Upper lobe of left lung (tissue), 6 donors: ENCODE measurements at regions not wholly inside any gene's neighbourhood (a gene's known extent, or its start where the extent isn't known, plus 50 kb on each side); places are given as distances from the start of the nearest gene placed in this dataset.

Experiments
- ATAC-seq, 2 donors: fragments of 200-7000 bp; cut with Tn5 transposase; one replicate each; pipeline ENCODE4 v1.9.1; 2022; ENCODE audit warnings: mild to moderate bottlenecking in 2 of 2, moderate library complexity in 2 of 2; ENCODE audit not compliant: low FRiP score in 2 of 2
- DNase-seq, 2 donors: peaks; one replicate each; pipeline ENCODE4 v3.0.0-alpha.2; 2019 to 2020
- H3K27ac ChIP-seq, 4 donors: fragments of 200-600 bp; sonication (generic); one replicate each; pipeline ENCODE4 v1.5.1; 2016 to 2019
- H3K27me3 ChIP-seq, 4 donors: fragments of 200-600 bp; sonication (generic); one replicate each; pipeline ENCODE4 v1.5.1; 2017 to 2019
- H3K36me3 ChIP-seq, 4 donors: fragments of 200-600 bp; sonication (generic); one replicate each; pipeline ENCODE4 v1.5.1; 2016 to 2019
- H3K4me1 ChIP-seq, 4 donors: fragments of 200-600 bp; sonication (generic); one replicate each; pipeline ENCODE4 v1.5.1; 2018 to 2019
- H3K4me3 ChIP-seq, 4 donors: fragments of 200-600 bp; sonication (generic); one replicate each; pipeline ENCODE4 v1.5.1; 2017 to 2019; ENCODE audit warnings: mild to moderate bottlenecking in 2 of 4, moderate library complexity in 1 of 4
- H3K9me3 ChIP-seq, 4 donors: fragments of 200-600 bp; sonication (generic); one replicate each; pipeline ENCODE4 v1.5.1; 2018 to 2019
- CTCF ChIP-seq, 6 experiments: fragments of 450-650 bp in 4 of 6; fragments of 200-600 bp in 2 of 6; sonication (generic) in 2 of 6; IDR thresholded peaks; one replicate each; pipeline ENCODE4 v1.5.1; 2016 to 2019; ENCODE audit warnings: antibody characterized with exemption in 6 of 6
- EP300 ChIP-seq, 4 donors: sonication (generic); formaldehyde crosslinking; IDR thresholded peaks; one replicate each; pipeline ENCODE4 v1.5.1; 2017; ENCODE audit warnings: antibody characterized with exemption in 4 of 4, control low read depth in 2 of 4
- POLR2A ChIP-seq, 4 donors: fragments of 450-650 bp; IDR thresholded peaks; one replicate each; pipeline ENCODE4 v1.5.1; 2016 to 2017; ENCODE audit warnings: antibody characterized with exemption in 4 of 4, mild to moderate bottlenecking in 2 of 4
- POLR2AphosphoS5 ChIP-seq, 2 donors: sonication (generic); formaldehyde crosslinking; IDR thresholded peaks; one replicate each; pipeline ENCODE4 v1.5.1; 2017; ENCODE audit warnings: antibody characterized with exemption in 2 of 2
- WGBS, 2 donors: methylation state at CpG; one replicate each; pipeline ENCODE4 v1.1.5; 2017 to 2018; 5-methylcytosine and 5-hydroxymethylcytosine counted together
- donor health status: DM: no; HTN: no; CAD: no; lungs with moderate emphysema.
- donor health status: DM: no; HTN: yes; CAD: no; lungs with severe emphysema.

- H3K9me3 ChIP-seq = no peaks in the 10 kb centered on the region
- no peak overlapping the region for H3K4me3 ChIP-seq
- no peaks in the 10 kb centered on the region for H3K4me1 ChIP-seq
- ATAC-seq (no peak), DNase-seq (no peak)
- no peak overlapping the region for H3K27ac ChIP-seq
- no peaks in the 10 kb centered on the region for H3K36me3 ChIP-seq
- WGBS, 2 donors = 81 to 85% methylated on average over 5 of the region's 5 CpGs
- no peaks in the 10 kb centered on the region for H3K27me3 ChIP-seq
- TF ChIP-seq POLR2AphosphoS5 (IDR thresholded peaks at IDR 0.05) (no peak), POLR2A (IDR thresholded peaks at IDR 0.05) (no peak), EP300 (IDR thresholded peaks at IDR 0.05) (no peak), CTCF (IDR thresholded peaks at IDR 0.05) (no peak)
Measured at GRCh38 chr5:126189231-126189630, 234.0 kb upstream of the GRAMD2B start.

GRCh38 chr5:126189862-126190261 is 233.3 kb upstream of the GRAMD2B start:
- Histone ChIP-seq H3K27me3 (no peaks in the 10 kb centered on the region), H3K4me3 (no peak overlapping the region), H3K9me3 (no peaks in the 10 kb centered on the region), H3K4me1 (no peaks in the 10 kb centered on the region), H3K27ac (no peak overlapping the region), H3K36me3 (no peaks in the 10 kb centered on the region)
- TF ChIP-seq EP300 (IDR thresholded peaks at IDR 0.05) (no peak), POLR2AphosphoS5 (IDR thresholded peaks at IDR 0.05) (no peak)
- no peak for ATAC-seq
- no peak for DNase-seq
- WGBS, 2 donors = 72 to 84% methylated on average over 4 of the region's 4 CpGs

- H3K27ac ChIP-seq = no peak overlapping the region
- ATAC-seq = no peak
- no peaks in the 10 kb centered on the region for H3K27me3 ChIP-seq
- 87 to 93% methylated on average over 4 of the region's 4 CpGs for WGBS, 2 donors
- no peaks in the 10 kb centered on the region for H3K9me3 ChIP-seq
- no peak overlapping the region for H3K4me3 ChIP-seq
- TF ChIP-seq CTCF (IDR thresholded peaks at IDR 0.05) (no peak), POLR2A (IDR thresholded peaks at IDR 0.05) (no peak), EP300 (IDR thresholded peaks at IDR 0.05) (no peak), POLR2AphosphoS5 (IDR thresholded peaks at IDR 0.05) (no peak)
- H3K4me1 ChIP-seq = no peaks in the 10 kb centered on the region
- no peak for DNase-seq
- no peaks in the 10 kb centered on the region for H3K36me3 ChIP-seq
Measured at GRCh38 chr5:126192226-126192625, 231.0 kb upstream of the GRAMD2B start.

GRCh38 chr5:126195410-126196100 is 227.7 kb upstream of the GRAMD2B start:
- DNase-seq = no peak
- Histone ChIP-seq H3K9me3 (no peaks in the 10 kb centered on the region), H3K4me3 (no peak overlapping the region), H3K36me3 (no peaks in the 10 kb centered on the region), H3K4me1 (no peaks in the 10 kb centered on the region), H3K27me3 (no peaks in the 10 kb centered on the region), H3K27ac (no peak overlapping the region)
- TF ChIP-seq EP300 (IDR thresholded peaks at IDR 0.05) (no peak), CTCF (IDR thresholded peaks at IDR 0.05) (no peak), POLR2A (IDR thresholded peaks at IDR 0.05) (no peak), POLR2AphosphoS5 (IDR thresholded peaks at IDR 0.05) (no peak)
- 68% methylated on average over 5 of the region's 5 CpGs for WGBS, 2 donors
- no peak for ATAC-seq

GRCh38 chr5:126198531-126198930 is 224.7 kb upstream of the GRAMD2B start:
- peaks cover 0 to 4% (median 0%) of the 10 kb centered on the region in 4 donors for H3K9me3 ChIP-seq
- H3K4me3 ChIP-seq = no peak overlapping the region
- H3K4me1 ChIP-seq = no peaks in the 10 kb centered on the region
- WGBS, 2 donors = 66 to 67% methylated on average over 2 of the region's 2 CpGs
- TF ChIP-seq POLR2A (IDR thresholded peaks at IDR 0.05) = no peak
- TF ChIP-seq CTCF (IDR thresholded peaks at IDR 0.05) = no peak
- no peak for TF ChIP-seq EP300 (IDR thresholded peaks at IDR 0.05)
- TF ChIP-seq POLR2AphosphoS5 (IDR thresholded peaks at IDR 0.05) = no peak
- no peak overlapping the region for H3K27ac ChIP-seq
- DNase-seq (no peak), ATAC-seq (no peak)
- H3K36me3 ChIP-seq = no peaks in the 10 kb centered on the region
- H3K27me3 ChIP-seq = no peaks in the 10 kb centered on the region
